A549 (cell line): ENCODE measurements at regions not wholly inside any gene's neighbourhood (a gene's known extent, or its start where the extent isn't known, plus 50 kb on each side); places are given as distances from the start of the nearest gene placed in this dataset.

Experiments
- EP300 ChIP-seq, 2 experiments: fragments of >200 bp; sonication (Bioruptor Twin); formaldehyde crosslinking; IDR thresholded peaks; 2 replicates in 1 of 2; 3 replicates in 1 of 2; pipeline ENCODE4 v1.6.1; 2016 to 2017
- ESRRA ChIP-seq: fragments of 150-350 bp; IDR thresholded peaks from 2 replicates; pipeline ENCODE4 v1.6.1; 2014; ENCODE audit warnings: mild to moderate bottlenecking, low read length, borderline replicate concordance
- JUNB ChIP-seq: fragments of >200 bp; sonication (Bioruptor Twin); formaldehyde crosslinking; IDR thresholded peaks from 2 replicates; pipeline ENCODE4 v1.6.1; 2016
- KDM5A ChIP-seq: fragments of 200-600 bp; sonication (generic); IDR thresholded peaks from 2 replicates; pipeline ENCODE4 v1.6.1; 2016; ENCODE audit warnings: antibody characterized with exemption, mild to moderate bottlenecking
- MAZ ChIP-seq: fragments of 150-350 bp; IDR thresholded peaks from 2 replicates; pipeline ENCODE4 v1.6.1; 2014; ENCODE audit warnings: antibody characterized with exemption, low read depth, low read length, borderline replicate concordance
- RAD21 ChIP-seq, 2 experiments: fragments of >200 bp in 1 of 2; sonication (Bioruptor Twin) in 1 of 2; formaldehyde crosslinking in 1 of 2; IDR thresholded peaks in 1 of 2; conservative IDR thresholded peaks in 1 of 2; 2 replicates in 1 of 2; 3 replicates in 1 of 2; pipeline ENCODE4 v1.6.1; 2012 to 2018; ENCODE audit warnings: inconsistent platforms in 1 of 2
- RFX5 ChIP-seq: fragments of 450-650 bp; IDR thresholded peaks from 2 replicates; pipeline ENCODE4 v1.7.1; 2014; ENCODE audit warnings: antibody characterized with exemption, mild to moderate bottlenecking, moderate library complexity
- RNF2 ChIP-seq: fragments of 200-600 bp; sonication (generic); IDR thresholded peaks from 2 replicates; pipeline ENCODE4 v1.6.1; 2016; ENCODE audit warnings: low read depth, mild to moderate bottlenecking, antibody characterized with exemption, moderate library complexity, borderline replicate concordance
- TF ChIP-seq, protein P1 (sequence below): fragments of >200 bp; sonication (Bioruptor Twin); formaldehyde crosslinking; IDR thresholded peaks from 3 replicates; pipeline ENCODE4 v1.5.1; 2016
- TF ChIP-seq, protein P2 (sequence below): fragments of 450-650 bp; IDR thresholded peaks from 2 replicates; pipeline ENCODE4 v1.6.1; 2014; ENCODE audit warnings: antibody characterized with exemption
- TF ChIP-seq, protein P3 (sequence below): fragments of 250-450 bp; sonication (Bioruptor Pico); IDR thresholded peaks from 2 replicates; pipeline ENCODE4 v1.5.0; 2021; ENCODE audit warnings: mild to moderate bottlenecking, moderate library complexity, borderline replicate concordance

DNA sequence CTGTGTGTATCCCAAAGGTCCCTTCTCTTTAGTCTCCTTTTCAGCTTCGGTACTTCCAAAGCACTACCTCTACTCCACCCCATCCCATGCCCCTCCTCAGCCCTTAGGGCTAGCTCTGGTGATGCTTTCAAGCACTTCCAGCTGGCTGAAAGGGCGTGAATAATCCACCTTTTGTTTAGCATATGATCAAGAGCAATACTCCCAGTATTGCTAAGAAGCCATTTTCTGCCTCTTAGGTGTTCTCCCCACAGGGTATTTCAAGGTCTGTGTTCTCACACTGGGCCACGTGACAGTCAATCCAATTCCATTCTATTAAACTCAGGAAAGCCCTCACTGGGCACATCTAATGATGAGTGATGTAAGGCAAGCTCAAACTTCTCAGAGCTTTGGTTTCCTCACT, 298.5 kb upstream of the PROX1 start:
- TF ChIP-seq, protein P1, sequence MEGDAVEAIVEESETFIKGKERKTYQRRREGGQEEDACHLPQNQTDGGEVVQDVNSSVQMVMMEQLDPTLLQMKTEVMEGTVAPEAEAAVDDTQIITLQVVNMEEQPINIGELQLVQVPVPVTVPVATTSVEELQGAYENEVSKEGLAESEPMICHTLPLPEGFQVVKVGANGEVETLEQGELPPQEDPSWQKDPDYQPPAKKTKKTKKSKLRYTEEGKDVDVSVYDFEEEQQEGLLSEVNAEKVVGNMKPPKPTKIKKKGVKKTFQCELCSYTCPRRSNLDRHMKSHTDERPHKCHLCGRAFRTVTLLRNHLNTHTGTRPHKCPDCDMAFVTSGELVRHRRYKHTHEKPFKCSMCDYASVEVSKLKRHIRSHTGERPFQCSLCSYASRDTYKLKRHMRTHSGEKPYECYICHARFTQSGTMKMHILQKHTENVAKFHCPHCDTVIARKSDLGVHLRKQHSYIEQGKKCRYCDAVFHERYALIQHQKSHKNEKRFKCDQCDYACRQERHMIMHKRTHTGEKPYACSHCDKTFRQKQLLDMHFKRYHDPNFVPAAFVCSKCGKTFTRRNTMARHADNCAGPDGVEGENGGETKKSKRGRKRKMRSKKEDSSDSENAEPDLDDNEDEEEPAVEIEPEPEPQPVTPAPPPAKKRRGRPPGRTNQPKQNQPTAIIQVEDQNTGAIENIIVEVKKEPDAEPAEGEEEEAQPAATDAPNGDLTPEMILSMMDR = no peak
- TF ChIP-seq ESRRA = no peak
- TF ChIP-seq, protein P2, sequence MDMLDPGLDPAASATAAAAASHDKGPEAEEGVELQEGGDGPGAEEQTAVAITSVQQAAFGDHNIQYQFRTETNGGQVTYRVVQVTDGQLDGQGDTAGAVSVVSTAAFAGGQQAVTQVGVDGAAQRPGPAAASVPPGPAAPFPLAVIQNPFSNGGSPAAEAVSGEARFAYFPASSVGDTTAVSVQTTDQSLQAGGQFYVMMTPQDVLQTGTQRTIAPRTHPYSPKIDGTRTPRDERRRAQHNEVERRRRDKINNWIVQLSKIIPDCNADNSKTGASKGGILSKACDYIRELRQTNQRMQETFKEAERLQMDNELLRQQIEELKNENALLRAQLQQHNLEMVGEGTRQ = no peak
- TF ChIP-seq RAD21 (conservative IDR thresholded peaks at IDR 0.05 in 1 of 2, IDR thresholded peaks at IDR 0.05 in 1 of 2) = no peak
- no peak for TF ChIP-seq MAZ
- TF ChIP-seq RFX5 = no peak
- TF ChIP-seq, protein P3, sequence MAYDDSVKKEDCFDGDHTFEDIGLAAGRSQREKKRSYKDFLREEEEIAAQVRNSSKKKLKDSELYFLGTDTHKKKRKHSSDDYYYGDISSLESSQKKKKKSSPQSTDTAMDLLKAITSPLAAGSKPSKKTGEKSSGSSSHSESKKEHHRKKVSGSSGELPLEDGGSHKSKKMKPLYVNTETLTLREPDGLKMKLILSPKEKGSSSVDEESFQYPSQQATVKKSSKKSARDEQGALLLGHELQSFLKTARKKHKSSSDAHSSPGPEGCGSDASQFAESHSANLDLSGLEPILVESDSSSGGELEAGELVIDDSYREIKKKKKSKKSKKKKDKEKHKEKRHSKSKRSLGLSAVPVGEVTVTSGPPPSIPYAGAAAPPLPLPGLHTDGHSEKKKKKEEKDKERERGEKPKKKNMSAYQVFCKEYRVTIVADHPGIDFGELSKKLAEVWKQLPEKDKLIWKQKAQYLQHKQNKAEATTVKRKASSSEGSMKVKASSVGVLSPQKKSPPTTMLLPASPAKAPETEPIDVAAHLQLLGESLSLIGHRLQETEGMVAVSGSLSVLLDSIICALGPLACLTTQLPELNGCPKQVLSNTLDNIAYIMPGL (CRISPR knock-in tag) = no peak
- no peak for TF ChIP-seq KDM5A
- TF ChIP-seq JUNB = no peak
- TF ChIP-seq RNF2 = no peak
- TF ChIP-seq EP300 (IDR thresholded peaks at IDR 0.05) = no peak
